IPS-18c (cell line): ENCODE measurements at regions not wholly inside any gene's neighbourhood (a gene's known extent, or its start where the extent isn't known, plus 50 kb on each side); places are given as distances from the start of the nearest gene placed in this dataset.

Experiments
- H3K4me3 ChIP-seq: 2 replicates; pipeline ENCODE4 v1.7.0; 2013; ENCODE audit warnings: low read depth, mild to moderate bottlenecking, low read length, moderate library complexity; ENCODE audit not compliant: insufficient read depth
- H3K9me3 ChIP-seq: one replicate; pipeline ENCODE4 v1.6.1; 2013; ENCODE audit warnings: mild to moderate bottlenecking, low read length, moderate library complexity; ENCODE audit not compliant: control insufficient read depth, insufficient read depth

GRCh38 chr5:179417016-179417415 is 71.8 kb upstream of the ADAMTS2 start:
- Histone ChIP-seq H3K4me3 (no peak overlapping the region), H3K9me3 (no peaks in the 10 kb centered on the region)

- no peak overlapping the region for H3K4me3 ChIP-seq
- no peaks in the 10 kb centered on the region for H3K9me3 ChIP-seq
These were observed 71.0 kb upstream of the ADAMTS2 start for GRCh38 chr5:179416114-179416822.

- no peaks in the 10 kb centered on the region for H3K9me3 ChIP-seq
These were observed 70.2 kb upstream of the ADAMTS2 start for GRCh38 chr5:179415291-179416060.

GRCh38 chr5:179414459-179415261 is 69.4 kb upstream of the ADAMTS2 start:
- Histone ChIP-seq H3K9me3 (no peaks in the 10 kb centered on the region), H3K4me3 (no peak overlapping the region)

More at GRCh38 chr5:179415291-179416060, 70.2 kb upstream of the ADAMTS2 start:
- H3K4me3 ChIP-seq: no peak overlapping the region

- H3K4me3 ChIP-seq: no peak overlapping the region
- no peaks in the 10 kb centered on the region for H3K9me3 ChIP-seq
These were observed 68.6 kb upstream of the ADAMTS2 start for GRCh38 chr5:179413711-179414458.

GRCh38 chr5:179413086-179413690 is 67.9 kb upstream of the ADAMTS2 start:
- H3K4me3 ChIP-seq: no peak overlapping the region
- no peaks in the 10 kb centered on the region for H3K9me3 ChIP-seq

GRCh38 chr5:179411161-179411841 is 66.0 kb upstream of the ADAMTS2 start:
- Histone ChIP-seq H3K9me3 (no peaks in the 10 kb centered on the region), H3K4me3 (no peak overlapping the region)

GRCh38 chr5:179410291-179411160 is 65.3 kb upstream of the ADAMTS2 start:
- H3K9me3 ChIP-seq: no peaks in the 10 kb centered on the region
- H3K4me3 ChIP-seq: no peak overlapping the region

- no peaks in the 10 kb centered on the region for H3K9me3 ChIP-seq
- H3K4me3 ChIP-seq: no peak overlapping the region
These were observed 64.5 kb upstream of the ADAMTS2 start for GRCh38 chr5:179409806-179410205.

GRCh38 chr5:179408611-179409010 is 63.4 kb upstream of the ADAMTS2 start:
- no peak overlapping the region for H3K4me3 ChIP-seq
- H3K9me3 ChIP-seq: no peaks in the 10 kb centered on the region

- Histone ChIP-seq H3K9me3 (peaks cover 4% of the 10 kb centered on the region), H3K4me3 (no peak overlapping the region)
These were observed 62.2 kb upstream of the ADAMTS2 start for GRCh38 chr5:179407191-179408175.

GRCh38 chr5:179406031-179406961 is 61.0 kb upstream of the ADAMTS2 start:
- Histone ChIP-seq H3K9me3 (peaks cover 7% of the 10 kb centered on the region), H3K4me3 (no peak overlapping the region)

GRCh38 chr5:179405426-179406030 is 60.3 kb upstream of the ADAMTS2 start:
- Histone ChIP-seq H3K9me3 (peaks cover 11% of the 10 kb centered on the region), H3K4me3 (no peak overlapping the region)
